GM18867 (cell line): ENCODE measurements at regions not wholly inside any gene's neighbourhood (a gene's known extent, or its start where the extent isn't known, plus 50 kb on each side); places are given as distances from the start of the nearest gene placed in this dataset.
"Not testable (repeated sequence)": the region's sequence is repeated elsewhere in the genome, so short reads cannot be mapped to it uniquely, and the experiment has no call there.

ENCODE experiments used
- ATAC-seq: cut with Tn5 transposase; IDR thresholded peaks from one replicate; pipeline ENCODE4 v1.9.1; 2021; ENCODE audit warnings: mild to moderate bottlenecking, moderate library complexity; ENCODE audit not compliant: unreplicated experiment

DNA sequence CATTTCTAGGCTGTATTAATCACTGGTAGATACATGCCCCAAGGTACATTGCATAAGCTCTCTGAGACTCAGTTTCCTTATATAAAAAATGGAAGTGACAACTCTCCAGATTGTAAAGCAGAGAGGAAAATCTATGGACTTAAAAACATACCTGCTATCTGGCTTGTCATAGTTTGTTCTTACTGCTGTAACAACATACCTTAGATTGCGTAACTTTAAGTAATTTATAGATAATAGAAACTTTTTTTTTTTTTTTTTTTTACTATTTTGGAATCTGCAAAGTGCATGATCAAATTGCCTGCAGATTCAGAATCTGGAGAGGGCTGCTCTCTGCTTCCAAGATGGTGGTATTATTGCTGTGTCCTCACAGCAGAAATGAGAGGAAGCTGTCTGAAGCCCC lies 827.7 kb upstream of the BRINP3 start:
- ATAC-seq, result no peak

DNA sequence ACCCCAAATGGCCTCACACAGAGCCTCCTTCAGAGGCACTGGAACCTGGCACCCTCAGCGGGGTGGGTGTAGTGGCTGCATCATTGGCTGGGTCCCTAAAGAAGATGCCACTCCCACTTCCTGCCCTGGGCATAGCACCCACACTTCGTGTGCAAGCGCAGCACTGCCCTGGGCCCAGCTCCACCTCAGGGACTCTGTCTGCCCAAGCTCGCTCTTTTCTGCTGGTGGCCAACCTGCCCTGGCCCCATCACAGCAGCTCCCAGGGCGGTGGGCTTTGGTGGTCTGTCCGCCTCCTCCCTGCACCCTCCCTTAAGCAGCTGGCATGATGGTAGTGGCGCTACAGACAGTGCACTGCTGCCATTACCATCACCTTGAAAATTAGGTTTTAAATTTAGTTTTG lies 829.3 kb upstream of the BRINP3 start:
- ATAC-seq, result no peak

DNA sequence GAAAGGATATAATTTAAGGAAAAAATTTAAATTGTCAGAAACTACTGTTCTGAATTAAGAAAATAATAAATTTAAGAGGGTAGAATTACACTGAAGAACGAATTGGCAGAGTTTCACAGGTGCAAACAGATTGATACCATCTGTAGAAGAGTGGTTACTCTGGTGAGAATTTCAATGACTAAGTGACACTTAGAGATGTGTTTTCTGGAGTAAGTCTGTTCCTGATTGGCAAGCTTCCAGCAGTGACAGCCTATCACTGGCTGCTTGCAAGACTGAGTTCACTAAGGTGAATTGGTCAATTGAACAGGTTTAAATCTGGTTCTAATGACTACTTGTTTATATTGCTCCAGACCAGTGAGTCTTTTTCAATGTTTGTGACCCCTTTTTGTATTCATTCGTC lies 838.2 kb upstream of the RGS18 start:
- ATAC-seq, result no peak

DNA sequence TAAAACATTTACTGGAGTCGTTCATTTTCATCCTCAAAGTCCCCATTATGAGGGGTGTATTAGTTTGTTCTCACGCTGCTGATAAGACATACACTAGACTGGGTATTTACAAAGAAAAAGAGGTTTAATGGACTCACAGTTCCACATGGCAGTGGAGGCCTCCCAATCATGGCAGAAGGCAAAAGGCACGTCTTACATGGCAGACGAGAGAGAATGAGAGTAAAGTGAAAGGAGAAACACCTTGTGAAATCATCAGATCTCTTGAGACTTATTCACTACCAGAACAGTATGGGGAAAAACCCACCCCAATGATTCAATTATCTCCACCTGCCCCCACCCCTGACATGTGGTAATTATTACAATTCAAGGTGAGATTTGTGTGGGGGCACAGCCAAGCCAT lies 830.4 kb upstream of the RGS18 start:
- ATAC-seq, result no peak

DNA sequence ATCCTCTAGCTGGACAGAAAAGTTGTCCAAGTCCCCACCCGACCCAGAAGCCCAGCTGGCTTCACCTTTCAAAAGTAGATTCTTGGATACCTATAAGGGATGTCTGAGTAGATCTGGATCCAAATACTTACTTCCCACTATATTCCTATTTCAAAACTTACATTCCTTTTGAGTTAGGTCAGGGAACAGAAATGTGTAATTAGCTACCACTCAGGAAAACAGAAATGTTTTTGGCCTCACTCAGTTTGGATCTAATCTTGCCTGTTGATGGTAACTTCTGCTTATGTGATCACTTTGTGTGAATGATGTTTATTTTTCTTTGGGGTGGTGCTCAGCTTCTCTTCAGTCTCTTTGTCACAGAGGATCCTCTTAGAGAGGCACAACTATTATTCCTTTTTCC lies 814.4 kb upstream of the RGS18 start:
- ATAC-seq, result no peak

DNA sequence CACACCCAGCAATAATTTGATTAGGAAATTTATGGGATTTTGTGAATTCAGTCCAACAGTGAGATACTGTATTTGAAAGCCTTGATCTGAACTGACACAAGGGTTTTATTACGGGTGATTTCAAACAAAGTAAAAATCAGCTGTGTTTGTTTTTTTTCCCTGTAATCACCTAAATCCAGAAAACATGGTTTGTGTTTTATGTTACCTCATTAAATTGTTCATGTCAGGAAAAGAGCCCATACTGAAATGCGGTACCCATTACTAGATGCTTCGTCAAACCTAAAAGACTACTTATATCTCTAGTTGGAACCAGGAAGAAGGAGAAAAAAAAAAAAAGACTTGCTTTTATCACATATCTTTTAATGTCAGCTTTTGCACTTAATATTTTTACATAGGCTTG lies 811.9 kb upstream of the RGS18 start:
- no peak for ATAC-seq

DNA sequence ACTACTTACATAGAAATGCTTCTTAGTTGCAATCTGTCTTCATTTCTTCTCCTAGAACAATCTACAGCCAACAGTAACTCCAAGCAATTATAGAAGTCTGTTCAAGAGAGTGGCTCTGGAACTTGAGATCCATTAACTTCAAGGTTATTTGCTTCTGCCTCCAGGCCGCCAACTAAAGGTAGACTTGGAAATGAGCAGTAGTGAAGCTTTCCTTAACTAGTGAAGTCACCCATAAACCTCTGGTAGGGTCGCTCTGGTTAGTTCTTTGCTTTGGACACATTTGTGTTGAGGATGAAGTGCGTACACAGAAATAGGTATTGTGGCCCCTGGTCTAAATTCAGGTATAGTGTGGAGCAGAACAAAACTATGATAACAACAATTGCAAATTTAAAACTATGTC lies 809.9 kb upstream of the RGS18 start:
- ATAC-seq, result no peak

DNA sequence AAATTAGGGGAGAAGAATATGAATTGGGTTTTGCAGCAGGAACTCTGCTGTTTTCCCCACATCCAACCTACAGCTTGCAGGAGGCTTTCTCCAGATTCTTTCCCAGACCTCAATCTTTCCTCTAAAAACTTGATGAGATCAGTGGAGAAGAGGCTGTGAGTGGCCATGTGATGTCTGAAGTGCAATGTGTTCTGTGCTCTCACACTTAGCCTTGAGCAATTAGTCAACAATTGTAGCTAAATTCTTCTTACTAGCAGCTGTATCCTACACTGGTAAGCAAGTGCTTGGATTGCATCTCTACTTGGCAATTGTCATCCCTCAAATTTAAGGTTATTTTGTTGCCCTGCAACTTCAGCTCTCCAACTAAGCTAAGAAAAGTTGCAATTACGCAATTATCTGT lies 807.3 kb upstream of the RGS18 start:
- ATAC-seq, result no peak

DNA sequence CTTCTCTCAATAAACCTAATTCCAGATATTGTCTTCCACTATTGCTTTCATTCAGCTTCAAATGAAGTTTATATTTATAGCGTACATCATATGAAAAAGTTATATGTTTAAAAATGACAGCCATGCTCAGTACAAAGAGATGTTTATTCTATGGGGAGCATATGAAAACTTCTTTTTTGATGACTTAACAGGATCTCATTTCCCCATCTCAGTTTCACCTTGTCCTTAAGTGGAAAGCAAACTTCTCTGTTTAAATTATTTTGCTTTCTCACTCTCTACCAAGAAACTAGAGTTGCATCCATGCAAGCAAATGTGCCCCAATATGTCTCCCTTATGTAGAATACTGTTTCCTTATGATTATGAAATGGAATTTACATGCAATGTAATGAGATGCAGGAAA lies 799.5 kb upstream of the RGS18 start:
- no peak for ATAC-seq

DNA sequence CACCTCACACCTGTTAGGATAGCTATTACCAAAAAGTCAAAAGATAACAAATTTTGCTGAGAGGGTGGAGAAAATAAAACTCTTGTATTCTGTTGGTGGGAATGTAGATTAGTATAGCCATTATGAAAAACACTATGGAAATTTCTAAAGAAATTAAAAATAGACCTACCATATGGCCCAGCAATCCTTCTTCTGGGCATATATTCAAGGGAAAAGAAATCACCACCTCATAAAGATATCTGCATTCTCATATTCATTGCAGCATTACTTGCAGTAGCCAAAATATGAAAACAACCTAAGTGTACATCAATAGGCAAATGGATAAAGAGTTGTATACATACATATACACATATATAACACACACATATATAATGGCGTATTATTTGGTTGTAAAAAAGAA lies 791.6 kb upstream of the RGS18 start:
- no peak for ATAC-seq

DNA sequence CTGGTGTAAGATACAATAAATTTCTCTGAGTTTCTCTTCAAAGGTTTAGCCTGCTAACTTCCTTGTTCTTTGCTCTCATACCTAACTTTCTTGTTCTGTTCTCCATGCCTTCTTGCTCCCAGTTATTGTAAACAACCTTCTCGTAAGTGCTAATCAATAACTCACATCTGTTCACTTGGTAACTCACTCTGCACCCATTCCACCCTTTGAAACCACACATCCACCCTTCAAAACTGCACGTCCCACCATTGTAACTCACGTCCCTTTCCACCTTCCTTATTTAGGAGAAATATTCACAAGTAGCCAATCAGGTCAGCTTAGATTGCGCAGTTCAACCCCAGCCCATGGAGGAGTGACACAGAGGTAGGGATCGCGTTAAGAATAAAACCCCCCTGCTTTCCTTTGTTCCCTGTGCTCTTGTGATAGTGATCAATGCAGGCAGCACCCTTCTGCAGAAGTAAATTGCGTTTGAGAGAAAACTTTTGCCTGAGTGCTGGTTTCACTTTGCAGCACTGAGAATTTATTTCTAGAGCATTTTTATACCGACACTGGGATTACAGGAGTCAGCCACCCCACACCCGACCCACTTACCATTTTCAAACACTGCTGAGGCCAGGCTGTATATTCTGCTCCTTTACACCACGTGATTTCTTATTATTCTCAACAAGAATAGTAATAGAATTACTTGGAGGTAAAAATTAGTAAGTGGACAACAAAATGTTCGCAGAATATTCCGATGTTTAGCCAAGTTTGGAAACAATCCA lies 789.2 kb upstream of the RGS18 start:
- no peak for ATAC-seq

DNA sequence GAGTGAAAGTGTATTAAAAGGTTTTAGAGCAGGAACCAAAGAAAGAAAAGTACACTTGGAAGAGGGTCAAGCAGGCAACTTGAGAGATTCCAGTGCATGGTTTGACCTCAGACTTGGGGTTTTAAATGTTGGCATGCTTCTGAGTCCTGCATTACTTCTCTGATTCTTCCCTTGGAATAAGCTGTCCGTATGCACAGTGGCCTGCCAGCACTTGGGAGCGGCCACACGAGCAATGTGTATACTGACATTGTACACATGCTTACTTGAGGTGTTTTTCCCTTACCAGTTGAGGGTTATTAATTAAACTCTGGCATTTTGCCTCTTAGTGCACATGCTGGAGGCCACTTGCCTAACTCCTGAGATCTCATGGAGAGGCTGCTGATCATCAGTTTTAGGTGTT lies 786.6 kb upstream of the RGS18 start:
- no peak for ATAC-seq

DNA sequence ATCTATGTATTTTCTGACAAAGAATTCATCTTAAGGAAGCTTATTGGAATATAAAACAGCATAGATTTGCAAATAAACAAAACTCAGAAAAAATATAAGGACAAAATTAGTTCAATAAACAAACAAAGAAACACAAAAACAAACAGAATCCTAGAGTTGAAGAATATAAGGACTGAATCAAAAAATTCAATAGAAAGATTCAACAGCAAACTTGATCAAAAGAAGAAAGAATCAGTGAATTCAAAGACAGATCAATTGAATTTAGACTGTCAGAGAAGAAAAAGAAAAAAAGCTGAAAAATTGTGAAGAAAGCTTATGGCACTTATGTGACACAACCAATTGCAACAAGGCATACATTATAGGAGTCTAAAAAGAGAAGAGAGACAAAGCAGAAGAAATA lies 770.0 kb upstream of the RGS18 start:
- ATAC-seq, result no peak

DNA sequence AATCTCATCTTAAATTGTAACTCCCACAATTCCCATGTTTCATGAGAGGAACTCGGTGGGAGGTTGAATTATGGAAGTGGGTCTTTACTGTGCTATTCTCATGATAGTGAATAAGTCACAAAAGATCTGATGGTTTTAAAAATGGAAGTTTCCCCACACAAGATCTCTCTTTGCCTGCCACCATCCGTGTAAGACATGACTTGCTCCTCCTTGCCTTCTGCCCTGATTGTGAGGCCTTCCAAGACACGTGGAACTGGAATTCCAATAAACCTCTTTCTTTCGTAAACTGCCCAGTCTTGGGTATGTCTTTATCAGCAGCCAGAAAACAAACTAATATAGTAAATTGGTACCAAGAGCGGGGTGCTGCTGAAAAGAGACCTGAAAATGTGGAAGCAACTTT lies 761.6 kb upstream of the RGS18 start:
- no peak for ATAC-seq

DNA sequence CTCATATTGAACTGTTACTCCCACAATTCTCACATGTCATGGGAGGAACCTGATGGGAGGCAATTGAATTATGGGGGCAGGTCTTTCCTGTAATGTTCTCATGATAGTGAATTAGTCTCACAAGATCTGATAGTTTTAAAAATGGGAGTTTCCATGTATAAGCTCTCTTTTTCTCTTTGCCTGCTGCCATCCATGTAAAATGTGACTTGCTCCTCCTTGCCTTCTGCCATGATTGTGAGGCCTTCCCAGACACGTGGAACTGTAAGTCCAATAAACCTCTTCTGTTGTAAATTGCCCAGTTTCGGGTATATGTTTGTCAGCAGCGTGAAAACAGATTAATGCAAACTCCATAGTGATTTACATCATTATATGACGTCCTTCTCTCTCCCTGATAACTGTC lies 759.7 kb upstream of the RGS18 start:
- no peak for ATAC-seq

DNA sequence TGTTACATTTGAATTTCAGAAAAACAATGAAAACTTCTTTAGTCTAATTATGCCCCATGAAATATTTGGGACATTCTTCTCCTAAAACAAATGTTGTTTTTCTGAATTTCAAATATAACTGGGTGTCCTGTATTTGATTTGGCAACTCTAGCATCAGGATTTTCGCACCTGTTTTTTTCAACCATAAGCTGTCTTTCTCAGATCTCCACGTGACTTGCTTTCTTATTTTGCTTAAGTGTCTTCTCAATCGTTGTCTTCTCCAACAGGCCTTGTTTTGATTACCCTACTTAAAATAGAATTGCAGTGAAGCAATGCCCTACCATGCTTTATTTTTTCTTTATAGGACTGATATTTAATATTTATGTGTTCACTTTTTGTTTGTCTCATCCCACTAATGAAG lies 752.8 kb upstream of the RGS18 start:
- no peak for ATAC-seq

DNA sequence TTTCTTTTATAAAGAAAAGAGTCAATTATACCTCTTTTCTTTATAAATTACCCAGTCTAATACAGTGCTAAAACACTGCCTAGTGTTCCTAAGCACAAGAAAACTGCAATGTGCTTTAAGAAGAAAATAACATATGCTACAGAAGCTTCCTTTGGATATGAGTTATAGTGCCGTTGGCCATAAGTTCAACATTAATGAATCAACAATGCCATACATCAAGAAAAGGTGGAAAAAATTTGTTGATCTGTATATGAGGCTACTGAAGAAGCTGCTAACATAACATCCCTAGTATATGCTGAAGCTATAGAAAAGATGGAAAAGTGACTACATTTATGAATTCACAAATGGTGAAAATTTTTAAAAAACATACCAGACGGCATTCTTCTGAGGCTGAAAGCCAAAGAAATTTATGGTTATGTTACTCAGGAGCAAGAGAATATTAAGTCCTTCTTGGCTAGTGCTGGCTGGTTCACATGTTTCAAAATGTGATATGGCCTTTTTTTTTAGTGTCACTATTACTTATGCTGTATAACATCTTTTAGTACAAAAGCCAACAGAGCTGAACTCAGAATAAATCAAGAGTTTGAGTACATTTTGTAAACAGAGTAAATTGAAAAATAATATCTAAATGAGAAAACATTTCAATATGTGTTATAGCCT lies 743.2 kb upstream of the RGS18 start:
- ATAC-seq, result no peak

DNA sequence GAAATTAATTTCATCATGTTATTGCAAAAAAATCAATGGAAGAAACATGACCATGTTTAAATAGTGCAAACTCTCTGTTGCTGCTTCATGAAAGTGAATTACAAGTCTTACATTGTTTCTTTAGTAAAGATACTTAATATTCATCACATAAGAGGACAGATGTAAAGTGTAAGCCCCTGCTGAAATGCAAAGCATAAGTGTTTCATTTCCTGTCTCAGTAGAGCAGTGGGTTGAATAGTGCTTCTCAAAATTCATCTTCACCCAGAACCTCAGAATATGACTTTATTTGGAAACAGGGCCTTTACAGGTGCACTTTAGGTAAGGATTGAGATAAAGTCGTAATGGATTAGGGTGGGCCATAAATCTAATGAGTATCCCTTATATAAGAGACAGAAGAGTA lies 738.4 kb upstream of the RGS18 start:
- no peak for ATAC-seq

DNA sequence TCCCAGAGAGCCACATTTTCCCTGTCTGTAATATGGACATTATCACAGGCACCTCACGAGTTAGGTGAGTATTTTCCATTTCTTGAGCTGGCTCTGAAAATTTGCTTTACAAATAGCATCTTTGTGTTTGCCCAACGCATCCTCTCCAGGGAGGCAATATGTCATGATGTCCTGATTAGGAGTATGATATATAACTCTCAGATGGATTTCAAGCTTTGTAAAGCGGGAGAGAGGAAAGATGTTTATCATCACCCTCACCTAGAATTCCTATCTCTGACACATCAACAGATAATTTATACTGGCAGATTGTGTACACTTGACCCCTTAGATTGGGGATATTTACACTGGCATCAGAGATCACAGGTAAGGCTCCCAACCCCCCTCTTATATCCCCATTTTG lies 730.7 kb upstream of the RGS18 start:
- no peak for ATAC-seq

DNA sequence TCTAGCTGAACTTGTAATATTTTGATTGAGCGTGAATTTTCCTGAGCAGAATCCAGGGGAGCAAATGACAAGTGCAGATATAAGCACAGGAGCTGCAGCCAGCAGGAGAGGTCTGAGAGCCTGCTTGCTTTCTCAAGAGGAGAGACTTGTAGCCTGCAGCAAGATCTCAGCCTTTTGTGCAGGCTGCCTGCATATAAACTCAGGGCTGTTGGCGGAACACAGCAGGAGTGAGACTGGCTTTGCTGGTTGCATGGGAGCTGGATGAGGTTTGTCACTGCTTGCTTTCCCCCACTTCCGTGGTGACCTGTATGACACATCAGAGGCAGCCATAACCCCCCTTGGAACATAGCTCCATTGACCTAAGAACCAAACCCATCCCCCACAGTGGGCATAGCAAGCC lies 725.4 kb upstream of the RGS18 start:
- no peak for ATAC-seq

DNA sequence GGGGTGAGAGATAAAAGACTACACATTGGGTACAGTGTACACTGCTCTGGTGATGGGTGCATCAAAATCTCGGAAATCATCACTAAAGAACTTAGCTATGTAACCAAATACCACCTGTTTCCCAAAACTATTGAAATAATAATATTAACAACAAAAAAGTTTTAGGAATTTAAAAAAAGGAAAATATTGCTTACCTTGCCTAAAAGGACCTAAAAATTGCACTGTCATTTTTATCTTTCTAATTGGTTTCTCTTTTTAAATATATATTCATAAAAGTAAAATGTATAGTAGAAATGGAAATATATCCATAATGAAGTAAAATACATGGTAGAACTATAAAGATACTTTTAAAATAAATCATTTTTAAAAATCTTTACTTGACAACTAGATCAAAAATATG lies 719.3 kb upstream of the RGS18 start:
- no peak for ATAC-seq

DNA sequence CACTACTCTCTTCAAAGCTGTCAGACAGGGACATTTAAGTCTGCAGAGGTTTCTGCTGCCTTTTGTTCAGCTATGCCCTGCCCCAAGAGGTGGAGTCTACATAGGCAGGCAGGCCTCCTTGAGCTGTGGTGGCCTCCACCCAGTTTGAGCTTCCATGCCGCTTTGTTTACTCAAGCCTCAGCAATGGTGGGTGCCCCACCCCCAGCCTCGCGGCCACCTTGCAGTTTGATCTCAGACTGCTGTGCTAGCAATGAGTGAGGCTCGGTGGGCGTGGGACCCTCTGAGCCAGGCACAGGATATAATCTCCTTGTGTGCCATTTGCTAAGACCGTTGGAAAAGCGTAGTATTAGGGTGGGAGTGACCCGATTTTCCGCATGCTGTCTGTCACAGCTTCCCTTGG lies 710.0 kb upstream of the RGS18 start:
- ATAC-seq, result not testable (repeated sequence)

DNA sequence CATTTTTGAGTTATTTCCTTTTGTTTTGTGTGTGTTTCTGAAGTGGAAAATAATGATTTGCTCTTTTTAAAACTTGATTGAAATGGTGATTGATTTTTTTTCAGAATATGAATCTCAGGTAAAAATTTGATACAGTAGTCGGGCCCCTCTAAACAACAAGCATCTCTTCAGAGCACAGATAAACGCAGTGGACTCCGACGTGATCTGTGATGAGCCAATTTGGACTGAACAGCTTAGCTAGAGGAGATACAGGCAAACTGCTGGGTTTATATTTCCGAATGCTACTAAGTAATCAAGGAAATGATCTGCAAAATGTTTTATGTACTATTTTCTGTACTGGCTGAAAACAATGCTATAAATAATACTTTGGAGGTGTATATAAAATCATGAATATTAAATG lies 705.7 kb upstream of the RGS18 start:
- no peak for ATAC-seq
